ENCODE measurements at regions not wholly inside any gene's neighbourhood (a gene's known extent, or its start where the extent isn't known, plus 50 kb on each side); places are given as distances from the start of the nearest gene placed in this dataset.

GRCh38 chr6:22621701-22622100 is 52.3 kb downstream of the HDGFL1 start:
- DNase-seq = no peak

- no peak for DNase-seq
Measured at GRCh38 chr6:22622351-22622750, 53.0 kb downstream of the HDGFL1 start.

GRCh38 chr6:22622813-22623212 is 53.4 kb downstream of the HDGFL1 start:
- DNase-seq = no peak

GRCh38 chr6:22627644-22628043 is 58.3 kb downstream of the HDGFL1 start:
- DNase-seq = no peak

- DNase-seq = peak; percentile 10
Measured at GRCh38 chr6:22631091-22631490, 61.7 kb downstream of the HDGFL1 start.

- no peak for DNase-seq
Measured at GRCh38 chr6:22632581-22633145, 63.3 kb downstream of the HDGFL1 start.

- peak; percentile 19 for DNase-seq
Measured at GRCh38 chr6:22636452-22636851, 67.1 kb downstream of the HDGFL1 start.

- no peak for DNase-seq
Measured at GRCh38 chr6:22637782-22638181, 68.4 kb downstream of the HDGFL1 start.

- no peak for DNase-seq
Measured at GRCh38 chr6:22638320-22638719, 69.0 kb downstream of the HDGFL1 start.

GRCh38 chr6:22642254-22642653 is 72.9 kb downstream of the HDGFL1 start:
- peak; percentile 27 for DNase-seq

GRCh38 chr6:22643780-22644179 is 74.4 kb downstream of the HDGFL1 start:
- no peak for DNase-seq

GRCh38 chr6:22647719-22648118 is 78.4 kb downstream of the HDGFL1 start:
- DNase-seq = no peak

- no peak for DNase-seq
Measured at GRCh38 chr6:22651731-22652130, 82.4 kb downstream of the HDGFL1 start.

- no peak for DNase-seq
Measured at GRCh38 chr6:22653980-22654610, 84.7 kb downstream of the HDGFL1 start.

GRCh38 chr6:22656706-22657351 is 87.5 kb downstream of the HDGFL1 start:
- DNase-seq = no peak

GRCh38 chr6:22657352-22657980 is 88.1 kb downstream of the HDGFL1 start:
- peak; percentile 13 for DNase-seq

GRCh38 chr6:22658183-22658582 is 88.8 kb downstream of the HDGFL1 start:
- DNase-seq = no peak

GRCh38 chr6:22658934-22659333 is 89.6 kb downstream of the HDGFL1 start:
- no peak for DNase-seq

- DNase-seq = no peak
Measured at GRCh38 chr6:22664968-22665367, 95.6 kb downstream of the HDGFL1 start.

GRCh38 chr6:22666021-22666420 is 96.7 kb downstream of the HDGFL1 start:
- DNase-seq = no peak

- no peak for DNase-seq
Measured at GRCh38 chr6:22666586-22666985, 97.2 kb downstream of the HDGFL1 start.

GRCh38 chr6:22667855-22668254 is 98.5 kb downstream of the HDGFL1 start:
- no peak for DNase-seq

- DNase-seq = peak; percentile 31
Measured at GRCh38 chr6:22668307-22668706, 98.9 kb downstream of the HDGFL1 start.

- no peak for DNase-seq
Measured at GRCh38 chr6:22668717-22669116, 99.4 kb downstream of the HDGFL1 start.
